H9 (cell line): ENCODE measurements at regions not wholly inside any gene's neighbourhood (a gene's known extent, or its start where the extent isn't known, plus 50 kb on each side); places are given as distances from the start of the nearest gene placed in this dataset.

Experiments used
- DNase-seq: peaks from one replicate; pipeline ENCODE4 v3.0.0-alpha.2; 2017
- H2AFZ ChIP-seq: one replicate; pipeline ENCODE4 v1.6.1; 2013; ENCODE audit warnings: mild to moderate bottlenecking, low read length, control low read depth, moderate library complexity
- H2AK5ac ChIP-seq: 2 replicates; pipeline ENCODE4 v1.6.1; 2013; ENCODE audit warnings: low read length, control low read depth, mixed read lengths; ENCODE audit not compliant: insufficient read length
- H2BK120ac ChIP-seq: one replicate; pipeline ENCODE4 v1.6.1; 2013; ENCODE audit warnings: low read depth, mild to moderate bottlenecking, low read length, control low read depth, inconsistent platforms; ENCODE audit not compliant: poor library complexity, severe bottlenecking
- H2BK12ac ChIP-seq: 2 replicates; pipeline ENCODE4 v1.6.1; 2013; ENCODE audit warnings: low read length, control low read depth, mixed read lengths, low read depth; ENCODE audit not compliant: insufficient read length
- H2BK15ac ChIP-seq: 2 replicates; pipeline ENCODE4 v1.6.1; 2013; ENCODE audit warnings: low read depth, low read length, control low read depth
- H2BK20ac ChIP-seq: one replicate; pipeline ENCODE4 v1.6.1; 2013; ENCODE audit warnings: low read depth, mild to moderate bottlenecking, low read length, control low read depth, inconsistent platforms; ENCODE audit not compliant: poor library complexity, severe bottlenecking
- H2BK5ac ChIP-seq: 2 replicates; pipeline ENCODE4 v1.6.1; 2013; ENCODE audit warnings: low read length, control low read depth, mixed read lengths; ENCODE audit not compliant: insufficient read length
- H3K14ac ChIP-seq: 2 replicates; pipeline ENCODE4 v1.6.1; 2013; ENCODE audit warnings: low read length, control low read depth; ENCODE audit not compliant: insufficient read depth
- H3K18ac ChIP-seq: 2 replicates; pipeline ENCODE4 v1.6.1; 2013; ENCODE audit warnings: low read depth, mild to moderate bottlenecking, mixed read lengths, low read length, control low read depth; ENCODE audit not compliant: insufficient read length
- H3K23ac ChIP-seq: 2 replicates; pipeline ENCODE4 v1.6.1; 2013; ENCODE audit warnings: low read length, control low read depth, mixed read lengths, low read depth; ENCODE audit not compliant: insufficient read length
- H3K23me2 ChIP-seq: 2 replicates; pipeline ENCODE4 v1.6.1; 2013; ENCODE audit warnings: low read depth, mild to moderate bottlenecking, mixed read lengths, low read length, control low read depth; ENCODE audit not compliant: insufficient read length, poor library complexity, severe bottlenecking
- H3K27ac ChIP-seq: 2 replicates; pipeline ENCODE4 v1.5.1; 2013; ENCODE audit warnings: low read length, control low read depth, mixed read lengths, low read depth; ENCODE audit not compliant: insufficient read length
- H3K27me3 ChIP-seq: 2 replicates; pipeline ENCODE4 v1.6.1; 2013; ENCODE audit warnings: low read length, control low read depth, inconsistent platforms; ENCODE audit not compliant: insufficient read depth
- H3K4ac ChIP-seq: 2 replicates; pipeline ENCODE4 v1.6.1; 2013; ENCODE audit warnings: low read depth, mild to moderate bottlenecking, control low read depth, inconsistent platforms, low read length, moderate library complexity
- H3K4me1 ChIP-seq: 2 replicates; pipeline ENCODE4 v1.6.1; 2013; ENCODE audit warnings: low read length, control low read depth, inconsistent platforms; ENCODE audit not compliant: insufficient read depth
- H3K4me2 ChIP-seq: 2 replicates; pipeline ENCODE4 v1.6.1; 2013; ENCODE audit warnings: low read length, control low read depth, mixed read lengths; ENCODE audit not compliant: insufficient read length, insufficient read depth
- H3K56ac ChIP-seq: 2 replicates; pipeline ENCODE4 v1.6.1; 2013; ENCODE audit warnings: low read depth, mild to moderate bottlenecking, mixed read lengths, low read length, control low read depth; ENCODE audit not compliant: insufficient read length
- H3K79me1 ChIP-seq: 2 replicates; pipeline ENCODE4 v1.6.1; 2013; ENCODE audit warnings: low read depth, mild to moderate bottlenecking, moderate library complexity, low read length, control low read depth, inconsistent platforms; ENCODE audit not compliant: insufficient read depth, poor library complexity, severe bottlenecking
- H3K79me2 ChIP-seq: 2 replicates; pipeline ENCODE4 v1.6.1; 2013; ENCODE audit warnings: low read length, control low read depth, inconsistent platforms; ENCODE audit not compliant: insufficient read depth
- H3K9ac ChIP-seq: 2 replicates; pipeline ENCODE4 v1.6.1; 2013; ENCODE audit warnings: low read length, control low read depth, mixed read lengths; ENCODE audit not compliant: insufficient read length; ENCODE audit errors: extremely low read depth
- H3K9me3 ChIP-seq: one replicate; pipeline ENCODE4 v1.6.1; 2013; ENCODE audit warnings: low read depth, low read length, inconsistent platforms; ENCODE audit not compliant: control insufficient read depth
- H3T11ph ChIP-seq: one replicate; pipeline ENCODE4 v1.6.1; 2013; ENCODE audit warnings: mild to moderate bottlenecking, low read length, control low read depth, inconsistent platforms
- H4K20me1 ChIP-seq: one replicate; pipeline ENCODE4 v1.6.1; 2013; ENCODE audit not compliant: control insufficient read depth, insufficient read length, insufficient read depth
- H4K5ac ChIP-seq: 2 replicates; pipeline ENCODE4 v1.6.1; 2013; ENCODE audit warnings: low read depth, mild to moderate bottlenecking, mixed read lengths, low read length, control low read depth; ENCODE audit not compliant: insufficient read length
- H4K8ac ChIP-seq: replicated peaks from 2 replicates; pipeline ENCODE4 v1.6.1; 2013; ENCODE audit warnings: low read length, control low read depth, mixed read lengths, low read depth; ENCODE audit not compliant: insufficient read length
- H4K91ac ChIP-seq: 2 replicates; pipeline ENCODE4 v1.6.1; 2013; ENCODE audit warnings: low read depth, mild to moderate bottlenecking, moderate library complexity, mixed read lengths, low read length, control low read depth; ENCODE audit not compliant: insufficient read length
- H3K27ac Mint-ChIP-seq, 3 experiments: 2 replicates in 2 of 3; 3 replicates in 1 of 3; pipeline ENCODE4 v1.8.0; 2020 to 2021; ENCODE audit warnings: mixed read lengths in 3 of 3, mild to moderate bottlenecking in 1 of 3, moderate library complexity in 1 of 3
- H3K27me3 Mint-ChIP-seq: 2 replicates; pipeline ENCODE4 v1.8.0; 2021; ENCODE audit warnings: low read depth, mild to moderate bottlenecking, moderate library complexity, mixed read lengths
- H3K36me3 Mint-ChIP-seq, 3 experiments: 2 replicates in 2 of 3; 3 replicates in 1 of 3; pipeline ENCODE4 v1.8.0; 2020 to 2021; ENCODE audit warnings: low read depth in 3 of 3, mixed read lengths in 3 of 3; ENCODE audit not compliant: insufficient read depth in 1 of 3
- H3K4me1 Mint-ChIP-seq, 2 experiments: 2 replicates each; pipeline ENCODE4 v1.8.0; 2020; ENCODE audit warnings: mixed read lengths in 2 of 2
- H3K4me3 Mint-ChIP-seq, 2 experiments: 2 replicates in 1 of 2; 3 replicates in 1 of 2; pipeline ENCODE4 v1.8.0; 2020 to 2021; ENCODE audit warnings: mild to moderate bottlenecking in 2 of 2, mixed read lengths in 2 of 2, moderate library complexity in 1 of 2
- H3K9me3 Mint-ChIP-seq, 2 experiments: 2 replicates in 1 of 2; 3 replicates in 1 of 2; pipeline ENCODE4 v1.8.0; 2020; ENCODE audit warnings: mild to moderate bottlenecking in 2 of 2, mixed read lengths in 2 of 2, moderate library complexity in 1 of 2
- WGBS: extraction: QIAGEN DNeasy Blood & Tissue Kit; methylation state at CpG from one replicate; pipeline ENCODE4 v1.1.7; 2013; ENCODE audit warnings: missing lambda C conversion rate, low lambda C conversion rate, mixed read lengths; ENCODE audit not compliant: insufficient read length; ENCODE audit errors: extremely low coverage; 5-methylcytosine and 5-hydroxymethylcytosine counted together
- TF ChIP-seq, protein P1 (sequence below): fragments of 200-600 bp; sonication (generic); conservative IDR thresholded peaks from 3 replicates; pipeline ENCODE4 v1.8.0; 2021; ENCODE audit warnings: antibody characterized with exemption, mild to moderate bottlenecking

DNA sequence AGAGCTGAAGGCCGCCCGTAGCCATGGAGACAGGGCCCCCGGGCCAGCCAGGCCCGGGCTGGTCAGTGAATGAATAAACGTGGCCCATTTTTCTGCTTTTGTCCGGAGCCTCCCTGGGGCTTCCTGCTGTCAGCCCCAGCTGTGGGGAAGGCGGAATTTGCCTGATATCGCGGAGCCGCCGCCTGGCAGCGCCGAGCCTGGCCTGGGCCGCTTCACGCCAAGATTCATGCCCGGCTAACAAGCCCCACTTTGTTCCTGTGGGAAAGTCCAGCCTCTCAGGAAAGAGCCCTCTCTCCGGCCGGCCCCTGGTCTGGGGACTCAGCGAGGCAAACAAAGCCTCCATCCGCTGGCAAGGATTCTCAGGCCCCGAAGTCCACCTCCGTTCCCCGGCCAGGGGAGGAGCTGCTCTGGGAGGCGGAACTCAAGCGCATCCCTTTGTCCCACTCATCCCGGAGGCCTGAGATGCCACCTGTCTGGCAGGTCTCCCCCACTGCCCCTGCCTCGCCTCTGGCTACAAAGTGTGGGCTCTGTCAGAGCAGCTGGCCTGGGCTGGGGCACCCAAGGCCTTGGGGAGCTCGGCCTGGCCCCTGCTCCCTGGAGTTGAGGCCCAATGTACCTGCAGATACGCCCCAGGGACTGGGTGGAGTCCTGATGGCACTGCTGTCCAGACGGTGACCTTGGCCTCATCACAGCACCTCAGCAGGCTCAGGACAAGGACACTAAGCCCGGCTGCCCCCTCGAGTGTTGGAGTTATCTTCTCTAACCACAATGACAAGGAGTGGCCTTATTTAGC, 51.6 kb upstream of the SLC6A11 start:
- Mint-ChIP-seq H3K27ac (peak overlapping the region in 1 of 3 experiments; percentile 80; a peak in 1 of 7 replicates), H3K4me3 (no peak overlapping the region), H3K36me3 (no peaks in the 10 kb centered on the region), H3K27me3 (peaks cover 16% of the 10 kb centered on the region), H3K9me3 (no peaks in the 10 kb centered on the region), H3K4me1 (peaks cover 11 to 18% of the 10 kb centered on the region in 2 experiments)
- H3K4me2 ChIP-seq: no peak overlapping the region
- H2BK5ac ChIP-seq: no peak overlapping the region
- no peak overlapping the region for H2AFZ ChIP-seq
- no peak overlapping the region for H2BK20ac ChIP-seq
- no peaks in the 10 kb centered on the region for H4K20me1 ChIP-seq
- peak; percentile 36 for DNase-seq
- H3K27ac ChIP-seq: no peak overlapping the region
- H3K4ac ChIP-seq: no peak overlapping the region
- H3K79me2 ChIP-seq: no peaks in the 10 kb centered on the region
- H3K79me1 ChIP-seq: no peaks in the 10 kb centered on the region
- TF ChIP-seq, protein P1, sequence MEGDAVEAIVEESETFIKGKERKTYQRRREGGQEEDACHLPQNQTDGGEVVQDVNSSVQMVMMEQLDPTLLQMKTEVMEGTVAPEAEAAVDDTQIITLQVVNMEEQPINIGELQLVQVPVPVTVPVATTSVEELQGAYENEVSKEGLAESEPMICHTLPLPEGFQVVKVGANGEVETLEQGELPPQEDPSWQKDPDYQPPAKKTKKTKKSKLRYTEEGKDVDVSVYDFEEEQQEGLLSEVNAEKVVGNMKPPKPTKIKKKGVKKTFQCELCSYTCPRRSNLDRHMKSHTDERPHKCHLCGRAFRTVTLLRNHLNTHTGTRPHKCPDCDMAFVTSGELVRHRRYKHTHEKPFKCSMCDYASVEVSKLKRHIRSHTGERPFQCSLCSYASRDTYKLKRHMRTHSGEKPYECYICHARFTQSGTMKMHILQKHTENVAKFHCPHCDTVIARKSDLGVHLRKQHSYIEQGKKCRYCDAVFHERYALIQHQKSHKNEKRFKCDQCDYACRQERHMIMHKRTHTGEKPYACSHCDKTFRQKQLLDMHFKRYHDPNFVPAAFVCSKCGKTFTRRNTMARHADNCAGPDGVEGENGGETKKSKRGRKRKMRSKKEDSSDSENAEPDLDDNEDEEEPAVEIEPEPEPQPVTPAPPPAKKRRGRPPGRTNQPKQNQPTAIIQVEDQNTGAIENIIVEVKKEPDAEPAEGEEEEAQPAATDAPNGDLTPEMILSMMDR: no peak
- H3K18ac ChIP-seq: no peak overlapping the region
- no peak overlapping the region for H3T11ph ChIP-seq
- WGBS: no CpG with 5 or more reads among the region's 32 CpGs
- no peak overlapping the region for H4K5ac ChIP-seq
- H3K14ac ChIP-seq: no peak overlapping the region; the same call in 1 of the 2 replicates
- H3K56ac ChIP-seq: no peak overlapping the region
- H3K9ac ChIP-seq: no peak overlapping the region
- H3K27me3 ChIP-seq: no peaks in the 10 kb centered on the region
- no peaks in the 10 kb centered on the region; the same call in 1 of the 2 replicates for H3K4me1 ChIP-seq
- no peak overlapping the region for H4K8ac ChIP-seq
- H3K23ac ChIP-seq: no peak overlapping the region
- no peak overlapping the region for H2BK120ac ChIP-seq
- H2BK15ac ChIP-seq: no peak overlapping the region
- H3K9me3 ChIP-seq: no peaks in the 10 kb centered on the region
- no peak overlapping the region for H2AK5ac ChIP-seq
- H2BK12ac ChIP-seq: no peak overlapping the region
- H4K91ac ChIP-seq: no peak overlapping the region
- no peaks in the 10 kb centered on the region for H3K23me2 ChIP-seq
